K562 (cell line): ENCODE measurements at regions not wholly inside any gene's neighbourhood (a gene's known extent, or its start where the extent isn't known, plus 50 kb on each side); places are given as distances from the start of the nearest gene placed in this dataset.
A peak's percentile ranks its signal among the peaks of the same experiment; 100 is the strongest.

Experiments
- C11orf30 ChIP-seq: fragments of 450-650 bp; IDR thresholded peaks from 2 replicates; pipeline ENCODE4 v1.6.1; 2016; ENCODE audit warnings: low read depth, mild to moderate bottlenecking
- CBFA2T2 ChIP-seq: fragments of 450-650 bp; conservative IDR thresholded peaks from 2 replicates; pipeline ENCODE4 v1.6.1; 2017; ENCODE audit warnings: mild to moderate bottlenecking
- CCNT2 ChIP-seq: IDR thresholded peaks from 2 replicates; pipeline ENCODE4 v1.6.1; 2011; ENCODE audit warnings: borderline replicate concordance, low read depth, mild to moderate bottlenecking, moderate library complexity, mixed read lengths, low read length; ENCODE audit not compliant: insufficient read length; ENCODE audit errors: extremely low read depth
- CEBPG ChIP-seq, 3 experiments: fragments of 200-800 bp in 1 of 3; sonication (Bioruptor generic) in 1 of 3; sonication (generic) in 1 of 3; formaldehyde crosslinking in 1 of 3; IDR thresholded peaks in 2 of 3; conservative IDR thresholded peaks in 1 of 3; 2 replicates each; pipeline versions ENCODE4 v1.6.1 to v1.8.0; 2016 to 2022; ENCODE audit warnings: missing compliant biosample characterization in 2 of 3, missing genetic modification characterization in 2 of 3, mild to moderate bottlenecking in 1 of 3, missing genetic modification reagents in 1 of 3
- CHD2 ChIP-seq: IDR thresholded peaks from 2 replicates; pipeline ENCODE4 v1.6.1; 2011; ENCODE audit warnings: low read depth, low read length
- DACH1 ChIP-seq: fragments of 450-650 bp; IDR thresholded peaks from 2 replicates; pipeline ENCODE4 v1.6.1; 2018; ENCODE audit not compliant: partially characterized antibody
- EHMT2 ChIP-seq: fragments of 450-650 bp; IDR thresholded peaks from 2 replicates; pipeline ENCODE4 v1.6.1; 2018; ENCODE audit warnings: antibody characterized with exemption
- FOXM1 ChIP-seq, 2 experiments: fragments of 450-650 bp in 1 of 2; sonication (generic) in 1 of 2; formaldehyde crosslinking in 1 of 2; IDR thresholded peaks; 2 replicates each; pipeline versions ENCODE4 v1.6.1 to v1.9.0; 2017 to 2022; ENCODE audit warnings: low read depth in 2 of 2, mild to moderate bottlenecking in 2 of 2, missing genetic modification reagents in 1 of 2, moderate library complexity in 1 of 2
- HDAC3 ChIP-seq: fragments of 450-650 bp; IDR thresholded peaks from 2 replicates; pipeline ENCODE4 v1.6.1; 2018; ENCODE audit warnings: borderline replicate concordance, mild to moderate bottlenecking, moderate library complexity; ENCODE audit not compliant: partially characterized antibody
- HINFP ChIP-seq: fragments of 450-650 bp; conservative IDR thresholded peaks from 2 replicates; pipeline ENCODE4 v1.6.1; 2016; ENCODE audit warnings: missing genetic modification characterization, low read depth, mild to moderate bottlenecking, control low read depth, missing compliant biosample characterization
- HLTF ChIP-seq: fragments of 450-650 bp; IDR thresholded peaks from 2 replicates; pipeline ENCODE4 v1.6.1; 2016
- ILF3 ChIP-seq: fragments of 450-650 bp; IDR thresholded peaks from 2 replicates; pipeline ENCODE4 v1.6.1; 2018; ENCODE audit warnings: antibody characterized with exemption, mild to moderate bottlenecking, moderate library complexity, borderline replicate concordance
- MAFF ChIP-seq: IDR thresholded peaks from 2 replicates; pipeline ENCODE4 v1.6.1; 2012; ENCODE audit warnings: low read length, improper control_type of control experiment
- MIER1 ChIP-seq: fragments of 450-650 bp; IDR thresholded peaks from 2 replicates; pipeline ENCODE4 v1.6.1; 2016; ENCODE audit warnings: antibody characterized with exemption, mild to moderate bottlenecking, low read depth
- MXI1 ChIP-seq: IDR thresholded peaks from 2 replicates; pipeline ENCODE4 v1.6.1; 2011; ENCODE audit warnings: low read depth, mild to moderate bottlenecking, improper control_type of control experiment, low read length
- NR2C1 ChIP-seq, 2 experiments: fragments of 450-650 bp; IDR thresholded peaks; 2 replicates each; pipeline ENCODE4 v1.6.1; 2017; ENCODE audit warnings: mild to moderate bottlenecking in 2 of 2, antibody characterized with exemption in 1 of 2, inconsistent platforms in 1 of 2, missing compliant biosample characterization in 1 of 2, missing genetic modification characterization in 1 of 2
- NR2C2 ChIP-seq, 2 experiments: fragments of 200-800 bp in 1 of 2; sonication (Bioruptor generic) in 1 of 2; sonication (generic) in 1 of 2; formaldehyde crosslinking in 1 of 2; IDR thresholded peaks; 2 replicates each; pipeline versions ENCODE4 v1.6.1 to v1.8.0; 2016 to 2022; ENCODE audit warnings: mild to moderate bottlenecking in 1 of 2, missing compliant biosample characterization in 1 of 2, missing genetic modification characterization in 1 of 2, missing genetic modification reagents in 1 of 2
- SMAD4 ChIP-seq: fragments of 250-450 bp; sonication (Bioruptor Pico); conservative IDR thresholded peaks from 2 replicates; pipeline ENCODE4 v1.8.0; 2021; ENCODE audit warnings: inconsistent platforms, mild to moderate bottlenecking, moderate library complexity
- SMARCE1 ChIP-seq: fragments of 450-650 bp; IDR thresholded peaks from 2 replicates; pipeline ENCODE4 v1.7.1; 2016; ENCODE audit warnings: mild to moderate bottlenecking
- TAF1 ChIP-seq: IDR thresholded peaks from 2 replicates; pipeline ENCODE4 v1.6.1; 2011; ENCODE audit warnings: mild to moderate bottlenecking, low read length, moderate library complexity; ENCODE audit not compliant: insufficient read depth, control insufficient read depth, severe bottlenecking; ENCODE audit errors: extremely low read depth
- TEAD1 ChIP-seq, 2 experiments: fragments of 450-650 bp in 1 of 2; sonication (generic) in 1 of 2; formaldehyde crosslinking; IDR thresholded peaks; 2 replicates each; pipeline versions ENCODE4 v1.4.0 to v1.8.0; 2020 to 2022; ENCODE audit warnings: mild to moderate bottlenecking in 2 of 2, missing genetic modification reagents in 1 of 2
- TF ChIP-seq, protein P1 (sequence below), 3 experiments: fragments of 200-800 bp in 1 of 3; fragments of 250-450 bp in 1 of 3; fragments of 450-650 bp in 1 of 3; sonication (Bioruptor Pico) in 1 of 3; sonication (Bioruptor generic) in 1 of 3; formaldehyde crosslinking in 1 of 3; IDR thresholded peaks; 2 replicates each; pipeline versions ENCODE4 v1.6.1 to v1.8.0; 2016 to 2022; ENCODE audit warnings: mild to moderate bottlenecking in 2 of 3, missing genetic modification characterization in 2 of 3, missing compliant biosample characterization in 1 of 3, moderate library complexity in 1 of 3

- TF ChIP-seq TEAD1 (CRISPR knock-in tag; IDR thresholded peaks at IDR 0.05) = 0 out of 4 replicates have a peak, but pooled peaks of 1 of the 2 experiments have one; percentile 33
- TF ChIP-seq, protein P1, sequence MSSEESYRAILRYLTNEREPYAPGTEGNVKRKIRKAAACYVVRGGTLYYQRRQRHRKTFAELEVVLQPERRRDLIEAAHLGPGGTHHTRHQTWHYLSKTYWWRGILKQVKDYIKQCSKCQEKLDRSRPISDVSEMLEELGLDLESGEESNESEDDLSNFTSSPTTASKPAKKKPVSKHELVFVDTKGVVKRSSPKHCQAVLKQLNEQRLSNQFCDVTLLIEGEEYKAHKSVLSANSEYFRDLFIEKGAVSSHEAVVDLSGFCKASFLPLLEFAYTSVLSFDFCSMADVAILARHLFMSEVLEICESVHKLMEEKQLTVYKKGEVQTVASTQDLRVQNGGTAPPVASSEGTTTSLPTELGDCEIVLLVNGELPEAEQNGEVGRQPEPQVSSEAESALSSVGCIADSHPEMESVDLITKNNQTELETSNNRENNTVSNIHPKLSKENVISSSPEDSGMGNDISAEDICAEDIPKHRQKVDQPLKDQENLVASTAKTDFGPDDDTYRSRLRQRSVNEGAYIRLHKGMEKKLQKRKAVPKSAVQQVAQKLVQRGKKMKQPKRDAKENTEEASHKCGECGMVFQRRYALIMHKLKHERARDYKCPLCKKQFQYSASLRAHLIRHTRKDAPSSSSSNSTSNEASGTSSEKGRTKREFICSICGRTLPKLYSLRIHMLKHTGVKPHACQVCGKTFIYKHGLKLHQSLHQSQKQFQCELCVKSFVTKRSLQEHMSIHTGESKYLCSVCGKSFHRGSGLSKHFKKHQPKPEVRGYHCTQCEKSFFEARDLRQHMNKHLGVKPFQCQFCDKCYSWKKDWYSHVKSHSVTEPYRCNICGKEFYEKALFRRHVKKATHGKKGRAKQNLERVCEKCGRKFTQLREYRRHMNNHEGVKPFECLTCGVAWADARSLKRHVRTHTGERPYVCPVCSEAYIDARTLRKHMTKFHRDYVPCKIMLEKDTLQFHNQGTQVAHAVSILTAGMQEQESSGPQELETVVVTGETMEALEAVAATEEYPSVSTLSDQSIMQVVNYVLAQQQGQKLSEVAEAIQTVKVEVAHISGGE (CRISPR knock-in tag; IDR thresholded peaks at IDR 0.05) = peak in 1 of 3 experiments; percentile 37; a peak in 1 of 6 replicates
- no peak for TF ChIP-seq HLTF
- peak; percentile 75 for TF ChIP-seq SMAD4
- peak; percentile 51 for TF ChIP-seq HDAC3
- TF ChIP-seq CHD2 = no peak
- peak; percentile 71 for TF ChIP-seq CBFA2T2
- peak; percentile 15; the same call in 1 of the 2 replicates for TF ChIP-seq MAFF
- no peak for TF ChIP-seq MXI1
- no peak for TF ChIP-seq NR2C2 (CRISPR knock-in tag; IDR thresholded peaks at IDR 0.05)
- TF ChIP-seq NR2C2 (tag; IDR thresholded peaks at IDR 0.05) = peak; percentile 87
- peak; percentile 37; the same call in 1 of the 2 replicates for TF ChIP-seq EHMT2
- no peak for TF ChIP-seq MIER1
- TF ChIP-seq NR2C1 (IDR thresholded peaks at IDR 0.05) = no peak
- peak; percentile 57 for TF ChIP-seq NR2C1 (tag; IDR thresholded peaks at IDR 0.05)
- peak; percentile 40; the same call in 1 of the 2 replicates for TF ChIP-seq FOXM1 (IDR thresholded peaks at IDR 0.05; ENCODE audit: low read depth)
- no peak for TF ChIP-seq FOXM1 (CRISPR knock-in tag; IDR thresholded peaks at IDR 0.05; ENCODE audit: low read depth)
- no peak for TF ChIP-seq CEBPG (CRISPR knock-in tag; IDR thresholded peaks at IDR 0.05)
- TF ChIP-seq CEBPG (tag; conservative IDR thresholded peaks at IDR 0.05 in 1 of 2, IDR thresholded peaks at IDR 0.05 in 1 of 2) = peak in 1 of 2 experiments; percentile 59; a peak in 2 of 4 replicates
- TF ChIP-seq SMARCE1 = peak; percentile 88
- no peak for TF ChIP-seq TAF1
- TF ChIP-seq CCNT2 = no peak
- no peak for TF ChIP-seq ILF3
- TF ChIP-seq DACH1 = peak; percentile 77
- peak; percentile 79 for TF ChIP-seq C11orf30
- TF ChIP-seq HINFP (tag) = no peak
Observed at GRCh38 chr5:136620016-136620419, 254.7 kb upstream of the TRPC7 start (continued).
